HepG2 (cell line): ENCODE measurements at regions not wholly inside any gene's neighbourhood (a gene's known extent, or its start where the extent isn't known, plus 50 kb on each side); places are given as distances from the start of the nearest gene placed in this dataset.

ENCODE experiments used
- ATAC-seq: fragments of 200-7000 bp; cut with Tn5 transposase; 3 replicates; pipeline ENCODE4 v1.9.1; 2020; ENCODE audit warnings: mild to moderate bottlenecking, moderate library complexity
- BruUV-seq: library from RNA; stranded (reverse); fragments of 400-500 nt; replicated peaks from 2 replicates; lab custom pipeline; 2021; lab: Mats Ljungman, UMichigan
- CTCF ChIA-PET: fragments of 300-600 bp; formaldehyde crosslinking; extraction: SDS; loops from one replicate; lab custom pipeline; 2021; ENCODE audit warnings: low total read pairs, inconsistent platforms, low intra/inter-chr PET ratio; lab: Yijun Ruan, JAX
- POLR2A ChIA-PET: fragments of 350-600 bp; sonication (Branson Sonifier 250); formaldehyde crosslinking; loops from one replicate; lab custom pipeline; 2020; ENCODE audit warnings: antibody characterized with exemption, inconsistent platforms; lab: Yijun Ruan, JAX
- DNase-seq: peaks from one replicate; pipeline ENCODE4 v3.0.0-alpha.2; 2015; ENCODE audit warnings: low spot score
- FAIRE-seq: peaks from 3 replicates; lab custom pipeline; 2011; peaks lifted over from hg19 to GRCh38; lab: Jason Lieb, UNC
- H2AFZ ChIP-seq: one replicate; pipeline ENCODE4 v1.6.1; 2011; ENCODE audit warnings: low read length, inconsistent platforms
- H3K27ac ChIP-seq: fragments of 300-600 bp; 3 replicates; pipeline ENCODE4 v1.8.0; 2011; ENCODE audit warnings: mixed run types, mild to moderate bottlenecking, mixed read lengths, low read length, inconsistent platforms; ENCODE audit not compliant: insufficient read depth; ENCODE audit errors: extremely low read length
- H3K27me3 ChIP-seq, 2 experiments: fragments of 200-600 bp in 1 of 2; 2 replicates in 1 of 2; 3 replicates in 1 of 2; pipeline versions ENCODE4 v1.6.0 to v1.8.0; 2011; ENCODE audit warnings: low read length in 2 of 2, mild to moderate bottlenecking in 2 of 2, moderate library complexity in 2 of 2, inconsistent platforms in 1 of 2; ENCODE audit not compliant: insufficient read depth in 2 of 2, control insufficient read depth in 1 of 2
- H3K36me3 ChIP-seq, 2 experiments: fragments of 200-600 bp in 1 of 2; replicated peaks in 1 of 2; 2 replicates in 1 of 2; 3 replicates in 1 of 2; pipeline versions ENCODE4 v1.5.1 to v1.8.0; 2011; ENCODE audit warnings: low read length in 2 of 2, inconsistent platforms in 1 of 2; ENCODE audit not compliant: insufficient read depth in 2 of 2, control insufficient read depth in 1 of 2
- H3K4me1 ChIP-seq: 2 replicates; pipeline ENCODE4 v1.5.1; 2012; ENCODE audit warnings: low read length, inconsistent platforms; ENCODE audit not compliant: insufficient read depth
- H3K4me2 ChIP-seq: 2 replicates; pipeline ENCODE4 v1.6.0; 2011; ENCODE audit warnings: low read depth, low read length, inconsistent platforms
- H3K4me3 ChIP-seq, 3 experiments: fragments of 200-600 bp in 1 of 3; sonication (generic), shearing (Covaris generic) in 1 of 3; replicated peaks in 1 of 3; 2 replicates each; pipeline ENCODE4 v1.5.1; 2011 to 2016; ENCODE audit warnings: low read length in 3 of 3, inconsistent platforms in 2 of 3, low read depth in 2 of 3, mild to moderate bottlenecking in 2 of 3, control low read depth in 1 of 3, mixed read lengths in 1 of 3; ENCODE audit not compliant: insufficient read depth in 1 of 3
- H3K79me2 ChIP-seq: one replicate; pipeline ENCODE4 v1.6.1; 2011; ENCODE audit warnings: low read length, inconsistent platforms; ENCODE audit not compliant: insufficient read depth
- H3K9ac ChIP-seq: 2 replicates; pipeline ENCODE4 v1.6.0; 2011; ENCODE audit warnings: mild to moderate bottlenecking, low read depth, low read length, inconsistent platforms; ENCODE audit not compliant: insufficient read depth
- H3K9me3 ChIP-seq: 2 replicates; pipeline ENCODE4 v1.5.1; 2012; ENCODE audit warnings: mild to moderate bottlenecking, low read length
- H4K20me1 ChIP-seq: 2 replicates; pipeline ENCODE4 v1.6.0; 2011; ENCODE audit warnings: inconsistent platforms, mild to moderate bottlenecking, low read length, moderate library complexity; ENCODE audit not compliant: insufficient read depth
- CENPT ChIP-seq: sonication (generic); formaldehyde crosslinking; IDR thresholded peaks from 2 replicates; pipeline ENCODE4 v1.8.0; 2022; ENCODE audit warnings: low read depth, mild to moderate bottlenecking, moderate library complexity, missing genetic modification reagents
- GTF3A ChIP-seq: sonication (generic); formaldehyde crosslinking; conservative IDR thresholded peaks from 2 replicates; pipeline ENCODE4 v1.4.0; 2020; ENCODE audit warnings: mild to moderate bottlenecking, missing genetic modification reagents
- GZF1 ChIP-seq: sonication (generic); formaldehyde crosslinking; IDR thresholded peaks from 2 replicates; pipeline ENCODE4 v1.5.1; 2020; ENCODE audit warnings: mild to moderate bottlenecking, missing genetic modification reagents
- MAFK ChIP-seq, 2 experiments: IDR thresholded peaks in 1 of 2; conservative IDR thresholded peaks in 1 of 2; 2 replicates each; pipeline ENCODE4 v1.6.1; 2011; ENCODE audit warnings: improper control_type of control experiment in 2 of 2, low read length in 2 of 2
- MIER2 ChIP-seq: IDR thresholded peaks from 2 replicates; pipeline ENCODE4 v1.6.1; 2016; ENCODE audit warnings: missing biosample characterization, missing genetic modification reagents
- PRPF4 ChIP-seq: fragments of 200-400 bp; formaldehyde crosslinking; IDR thresholded peaks from 2 replicates; pipeline ENCODE4 v1.6.1; 2016; ENCODE audit warnings: low read length, low read depth; ENCODE audit not compliant: poor library complexity, severe bottlenecking
- SAP130 ChIP-seq: IDR thresholded peaks from 2 replicates; pipeline ENCODE4 v1.6.1; 2016; ENCODE audit warnings: low read depth
- SMAD9 ChIP-seq: sonication (generic); formaldehyde crosslinking; IDR thresholded peaks from 2 replicates; pipeline ENCODE4 v1.5.1; 2020; ENCODE audit warnings: mild to moderate bottlenecking, missing genetic modification reagents
- ZBTB7B ChIP-seq: sonication (generic); formaldehyde crosslinking; IDR thresholded peaks from 2 replicates; pipeline ENCODE4 v1.4.0; 2020; ENCODE audit warnings: missing genetic modification reagents
- ZFP41 ChIP-seq: sonication (generic); formaldehyde crosslinking; IDR thresholded peaks from 2 replicates; pipeline ENCODE4 v1.4.0; 2020; ENCODE audit warnings: mild to moderate bottlenecking, missing genetic modification reagents, borderline replicate concordance
- ZFY ChIP-seq: sonication (generic); formaldehyde crosslinking; IDR thresholded peaks from 2 replicates; pipeline ENCODE4 v1.4.0; 2020; ENCODE audit warnings: missing genetic modification reagents
- ZNF180 ChIP-seq: sonication (generic); formaldehyde crosslinking; IDR thresholded peaks from 2 replicates; pipeline ENCODE4 v1.4.0; 2020; ENCODE audit warnings: low read depth, missing genetic modification reagents, borderline replicate concordance
- ZNF326 ChIP-seq: sonication (generic); formaldehyde crosslinking; IDR thresholded peaks from 2 replicates; pipeline ENCODE4 v1.4.0; 2020; ENCODE audit warnings: missing genetic modification reagents, borderline replicate concordance
- ZSCAN21 ChIP-seq: sonication (generic); formaldehyde crosslinking; IDR thresholded peaks from 2 replicates; pipeline ENCODE4 v1.8.0; 2022; ENCODE audit warnings: mild to moderate bottlenecking, missing genetic modification reagents, moderate library complexity, borderline replicate concordance
- WGBS: methylation state at CpG from one replicate; pipeline ENCODE4 v1.1.6; 2017; ENCODE audit warnings: low lambda C conversion rate; 5-methylcytosine and 5-hydroxymethylcytosine counted together
- in situ Hi-C: cut with HindIII; loops from 2 replicates; pipeline ENCODE4 v1.10.0; 2017; ENCODE audit warnings: low pct_unique_long_range_greater_than_20kb; ENCODE audit not compliant: extremely low pct_ligation_motif_present
- intact Hi-C: fragments of 100-400 bp; cut with micrococcal nuclease; formaldehyde crosslinking; loops from one replicate; pipeline ENCODE4 v1.10.0; 2022; ENCODE audit not compliant: unreplicated experiment
- TF ChIP-seq, protein P1 (sequence below): sonication (generic); formaldehyde crosslinking; IDR thresholded peaks from 2 replicates; pipeline ENCODE4 v1.5.0; 2020; ENCODE audit warnings: missing genetic modification reagents
- TF ChIP-seq, protein P2 (sequence below): sonication (generic); formaldehyde crosslinking; IDR thresholded peaks from 2 replicates; pipeline ENCODE4 v1.5.0; 2020; ENCODE audit warnings: missing genetic modification reagents, mild to moderate bottlenecking, borderline replicate concordance

DNA sequence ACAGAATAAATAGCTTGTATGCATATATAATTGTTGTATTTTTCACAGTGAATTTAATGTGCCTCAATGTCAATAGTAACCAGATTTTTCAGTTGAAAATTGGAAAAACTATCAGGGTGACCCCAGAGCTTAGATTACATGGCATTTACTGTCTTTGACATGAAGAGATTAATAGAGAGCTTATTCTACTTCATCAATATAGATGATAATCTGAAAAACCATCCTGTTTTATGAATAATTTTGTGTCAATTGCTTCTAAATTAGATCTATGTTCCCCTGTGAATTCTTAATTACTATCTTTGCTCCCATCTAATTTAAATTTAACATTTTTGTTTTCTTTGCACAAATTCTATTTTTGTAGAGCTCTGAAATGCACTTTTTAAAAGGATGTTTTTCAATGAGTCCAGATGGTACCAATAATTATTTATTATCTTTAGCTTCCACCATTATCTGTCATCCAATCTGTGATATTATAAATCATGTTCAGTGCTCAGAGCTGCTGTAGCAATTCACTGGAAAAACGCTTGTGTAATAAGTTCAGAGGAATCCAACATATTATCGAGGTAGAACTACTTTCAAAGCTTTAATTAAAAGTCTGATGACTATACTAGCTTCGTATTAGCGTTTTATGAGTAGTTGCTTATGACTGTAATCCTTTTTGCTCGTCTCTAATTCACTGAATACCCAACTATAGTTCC is 291.4 kb downstream of the JRKL start (continued):
- no peak for TF ChIP-seq ZBTB7B (CRISPR knock-in tag)
- TF ChIP-seq ZNF326 (CRISPR knock-in tag): no peak
- TF ChIP-seq CENPT (CRISPR knock-in tag): no peak
- TF ChIP-seq, protein P1, sequence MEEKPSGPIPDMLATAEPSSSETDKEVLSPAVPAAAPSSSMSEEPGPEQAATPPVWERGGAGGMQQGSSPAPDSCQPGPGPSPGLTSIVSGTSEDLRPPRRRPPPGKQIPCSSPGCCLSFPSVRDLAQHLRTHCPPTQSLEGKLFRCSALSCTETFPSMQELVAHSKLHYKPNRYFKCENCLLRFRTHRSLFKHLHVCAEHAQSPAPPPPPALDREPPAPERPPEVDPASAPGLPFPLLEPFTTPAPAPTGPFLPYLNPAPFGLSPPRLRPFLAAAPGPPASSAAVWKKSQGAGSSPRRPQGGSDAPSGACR (CRISPR knock-in tag): no peak
- TF ChIP-seq ZNF180 (CRISPR knock-in tag): no peak
- no peak for TF ChIP-seq ZFY
- no peak for TF ChIP-seq GZF1
- TF ChIP-seq, all 625 proteins: peak for 0

DNA sequence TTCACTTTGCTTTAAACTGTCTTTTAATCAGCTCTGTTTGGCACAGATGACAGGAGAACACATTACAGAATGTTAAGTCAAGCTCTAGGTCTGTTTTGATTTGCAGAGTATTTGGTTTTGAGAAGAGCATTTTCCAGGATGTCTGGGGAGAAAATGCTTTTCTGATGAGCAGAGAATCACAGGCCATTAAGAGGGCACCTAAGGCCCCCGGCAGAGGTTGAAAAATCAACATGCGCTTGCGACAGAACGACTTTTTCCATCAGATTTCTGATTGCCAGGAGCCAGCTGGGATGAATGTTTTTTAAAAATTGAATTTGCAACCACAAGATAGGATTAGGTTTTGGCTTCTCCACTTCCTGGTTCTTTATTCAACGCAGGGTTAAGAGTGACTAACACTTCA is 304.5 kb downstream of the JRKL start:
- Histone ChIP-seq H3K9ac (no peak overlapping the region), H2AFZ (no peak overlapping the region), H3K27ac (no peak overlapping the region), H3K4me2 (no peak overlapping the region), H3K79me2 (no peaks in the 10 kb centered on the region), H3K36me3 (no peaks in the 10 kb centered on the region), H3K4me1 (no peaks in the 10 kb centered on the region), H3K4me3 (no peak overlapping the region), H4K20me1 (no peaks in the 10 kb centered on the region), H3K9me3 (no peaks in the 10 kb centered on the region), H3K27me3 (no peaks in the 10 kb centered on the region)
- CTCF ChIA-PET: no interaction called here
- DNase-seq: no peak
- POLR2A ChIA-PET: no interaction called here
- TF ChIP-seq ZSCAN21 (no peak), SAP130 (no peak), MAFK (conservative IDR thresholded peaks at IDR 0.05 in 1 of 2, IDR thresholded peaks at IDR 0.05 in 1 of 2; ENCODE audit: low read length in 2 of 2) (no peak), GTF3A (no peak), MIER2 (CRISPR knock-in tag) (no peak), PRPF4 (no peak), SMAD9 (CRISPR knock-in tag) (no peak), ZFP41 (no peak)
- TF ChIP-seq, protein P2, sequence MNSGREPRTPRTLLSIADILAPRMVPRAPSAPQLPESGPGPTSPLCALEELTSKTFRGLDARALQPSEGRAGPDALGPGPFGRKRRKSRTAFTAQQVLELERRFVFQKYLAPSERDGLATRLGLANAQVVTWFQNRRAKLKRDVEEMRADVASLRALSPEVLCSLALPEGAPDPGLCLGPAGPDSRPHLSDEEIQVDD (CRISPR knock-in tag): no peak
- intact Hi-C loops: no loop called here
- BruUV-seq: no TSS peak
- no peak for FAIRE-seq
- in situ Hi-C loops: no loop called here
- no peak for ATAC-seq
- 46% methylated on average over 5 of the region's 5 CpGs for WGBS
